ENCODE measurements at regions not wholly inside any gene's neighbourhood (a gene's known extent, or its start where the extent isn't known, plus 50 kb on each side); places are given as distances from the start of the nearest gene placed in this dataset.

DNA sequence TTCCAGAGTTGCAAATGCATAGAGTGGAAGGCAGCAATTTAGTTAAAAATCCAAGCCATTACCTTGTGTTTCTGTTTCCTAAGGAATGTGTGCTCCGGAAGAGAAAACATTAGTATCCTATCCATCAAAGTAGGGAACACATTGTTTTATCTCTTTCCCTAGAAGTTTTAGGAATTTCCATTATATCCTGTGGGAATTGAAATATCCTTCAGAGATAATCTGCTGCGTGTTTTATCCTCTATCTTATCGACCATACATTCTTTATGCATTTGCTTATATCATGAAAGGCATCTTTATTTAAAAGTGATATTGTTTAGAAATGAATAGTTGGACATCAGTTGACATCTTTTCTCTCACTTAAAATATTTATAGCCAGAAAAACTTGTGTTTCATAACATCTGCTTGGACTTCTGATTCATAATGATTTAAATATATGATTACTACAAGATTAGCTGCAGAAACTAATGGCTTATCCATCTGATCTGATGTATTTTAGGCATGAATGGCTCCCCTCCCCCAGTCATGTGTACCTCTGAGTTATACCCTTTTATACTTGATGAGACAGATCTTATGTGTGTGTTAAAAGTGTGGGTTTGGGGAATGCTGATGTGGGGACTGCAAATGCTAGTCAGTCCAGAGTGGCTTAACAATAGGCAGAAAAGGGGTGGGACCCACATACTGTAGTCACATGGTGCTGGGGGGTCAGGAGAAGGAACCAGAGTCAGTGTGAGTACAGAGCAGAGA is 136.2 kb upstream of the ARHGAP28 start:
- ChIA-PET POLR2A (no interaction called here), CTCF (interaction anchor here (1.2 kb wide), 1 partner anchor 25 kb away, joined by 3 read pairs; no protein-coding TSS in a partner anchor)
- no peak for DNase-seq (ENCODE audit: unreplicated experiment)
- no peaks in the 10 kb centered on the region for H3K27me3 Mint-ChIP-seq (ENCODE audit: insufficient read depth, unreplicated experiment)
- TF ChIP-seq, protein P1, sequence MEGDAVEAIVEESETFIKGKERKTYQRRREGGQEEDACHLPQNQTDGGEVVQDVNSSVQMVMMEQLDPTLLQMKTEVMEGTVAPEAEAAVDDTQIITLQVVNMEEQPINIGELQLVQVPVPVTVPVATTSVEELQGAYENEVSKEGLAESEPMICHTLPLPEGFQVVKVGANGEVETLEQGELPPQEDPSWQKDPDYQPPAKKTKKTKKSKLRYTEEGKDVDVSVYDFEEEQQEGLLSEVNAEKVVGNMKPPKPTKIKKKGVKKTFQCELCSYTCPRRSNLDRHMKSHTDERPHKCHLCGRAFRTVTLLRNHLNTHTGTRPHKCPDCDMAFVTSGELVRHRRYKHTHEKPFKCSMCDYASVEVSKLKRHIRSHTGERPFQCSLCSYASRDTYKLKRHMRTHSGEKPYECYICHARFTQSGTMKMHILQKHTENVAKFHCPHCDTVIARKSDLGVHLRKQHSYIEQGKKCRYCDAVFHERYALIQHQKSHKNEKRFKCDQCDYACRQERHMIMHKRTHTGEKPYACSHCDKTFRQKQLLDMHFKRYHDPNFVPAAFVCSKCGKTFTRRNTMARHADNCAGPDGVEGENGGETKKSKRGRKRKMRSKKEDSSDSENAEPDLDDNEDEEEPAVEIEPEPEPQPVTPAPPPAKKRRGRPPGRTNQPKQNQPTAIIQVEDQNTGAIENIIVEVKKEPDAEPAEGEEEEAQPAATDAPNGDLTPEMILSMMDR (IDR thresholded peaks at IDR 0.05; ENCODE audit: unreplicated experiment) = no peak
- no peaks in the 10 kb centered on the region for H3K36me3 Mint-ChIP-seq (ENCODE audit: insufficient read depth, unreplicated experiment)
- no peaks in the 10 kb centered on the region for H3K9me3 Mint-ChIP-seq (ENCODE audit: unreplicated experiment)
- no peak overlapping the region for H3K4me3 Mint-ChIP-seq (ENCODE audit: unreplicated experiment)
- H3K4me1 Mint-ChIP-seq (ENCODE audit: insufficient read depth, unreplicated experiment) = no peaks in the 10 kb centered on the region
- no TSS peak for BruUV-seq (replicated peaks)
- intact Hi-C loops (cut with micrococcal nuclease) = no loop called here
- H3K27ac Mint-ChIP-seq (ENCODE audit: low read depth, unreplicated experiment) = no peak overlapping the region

DNA sequence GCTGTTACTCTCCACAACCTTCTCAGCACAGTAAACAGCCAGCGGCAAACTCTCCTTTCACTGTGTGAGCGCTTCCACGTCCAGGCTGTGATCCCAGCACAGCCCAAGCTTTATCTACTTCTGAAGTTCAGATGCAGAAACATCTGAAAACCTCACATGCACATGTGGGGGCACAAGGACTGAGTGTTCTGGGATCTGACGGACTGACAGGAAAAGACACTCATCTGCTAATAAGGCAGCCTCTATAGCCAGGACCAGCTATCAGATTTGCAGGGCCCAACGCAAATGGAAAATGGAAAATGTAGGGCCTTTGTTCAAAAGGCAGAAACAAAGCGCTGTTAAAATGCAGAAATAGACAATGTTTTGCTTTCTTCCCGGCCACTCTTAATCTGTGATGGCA is 133.8 kb upstream of the ARHGAP28 start:
- TF ChIP-seq, protein P1 (IDR thresholded peaks at IDR 0.05; ENCODE audit: unreplicated experiment) = no peak
- intact Hi-C loops (cut with micrococcal nuclease) = no loop called here
- no peaks in the 10 kb centered on the region for H3K27me3 Mint-ChIP-seq (ENCODE audit: insufficient read depth, unreplicated experiment)
- ChIA-PET CTCF (interaction anchor here (0.6 kb wide), 1 partner anchor 408 kb away, joined by 3 read pairs; no protein-coding TSS in a partner anchor), POLR2A (no interaction called here)
- H3K4me3 Mint-ChIP-seq (ENCODE audit: unreplicated experiment) = no peak overlapping the region
- H3K27ac Mint-ChIP-seq (ENCODE audit: low read depth, unreplicated experiment) = no peak overlapping the region
- H3K4me1 Mint-ChIP-seq (ENCODE audit: insufficient read depth, unreplicated experiment) = no peaks in the 10 kb centered on the region
- BruUV-seq (replicated peaks) = no TSS peak
- no peaks in the 10 kb centered on the region for H3K9me3 Mint-ChIP-seq (ENCODE audit: unreplicated experiment)
- no peaks in the 10 kb centered on the region for H3K36me3 Mint-ChIP-seq (ENCODE audit: insufficient read depth, unreplicated experiment)
- no peak for DNase-seq (ENCODE audit: unreplicated experiment)

GRCh38 chr18:6598657-6599056 is 130.9 kb upstream of the ARHGAP28 start:
- POLR2A ChIA-PET = interaction anchor here (0.6 kb wide), 2 partner anchors 148 to 173 kb away, joined by 3 read pairs; no protein-coding TSS in a partner anchor
- peaks cover 4% of the 10 kb centered on the region for H3K4me1 Mint-ChIP-seq (ENCODE audit: insufficient read depth, unreplicated experiment)
- CTCF ChIA-PET = interaction anchor here (0.7 kb wide), 1 partner anchor 45 kb away, joined by 3 read pairs; no protein-coding TSS in a partner anchor
- H3K27me3 Mint-ChIP-seq (ENCODE audit: insufficient read depth, unreplicated experiment) = no peaks in the 10 kb centered on the region
- no peaks in the 10 kb centered on the region for H3K9me3 Mint-ChIP-seq (ENCODE audit: unreplicated experiment)
- TF ChIP-seq, protein P1 (IDR thresholded peaks at IDR 0.05; ENCODE audit: unreplicated experiment) = no peak
- no peak overlapping the region for H3K4me3 Mint-ChIP-seq (ENCODE audit: unreplicated experiment)
- DNase-seq (ENCODE audit: unreplicated experiment) = no peak
- no TSS peak for BruUV-seq (replicated peaks)
- H3K36me3 Mint-ChIP-seq (ENCODE audit: insufficient read depth, unreplicated experiment) = no peaks in the 10 kb centered on the region
- intact Hi-C loops (cut with micrococcal nuclease) = no loop called here
- H3K27ac Mint-ChIP-seq (ENCODE audit: low read depth, unreplicated experiment) = no peak overlapping the region

DNA sequence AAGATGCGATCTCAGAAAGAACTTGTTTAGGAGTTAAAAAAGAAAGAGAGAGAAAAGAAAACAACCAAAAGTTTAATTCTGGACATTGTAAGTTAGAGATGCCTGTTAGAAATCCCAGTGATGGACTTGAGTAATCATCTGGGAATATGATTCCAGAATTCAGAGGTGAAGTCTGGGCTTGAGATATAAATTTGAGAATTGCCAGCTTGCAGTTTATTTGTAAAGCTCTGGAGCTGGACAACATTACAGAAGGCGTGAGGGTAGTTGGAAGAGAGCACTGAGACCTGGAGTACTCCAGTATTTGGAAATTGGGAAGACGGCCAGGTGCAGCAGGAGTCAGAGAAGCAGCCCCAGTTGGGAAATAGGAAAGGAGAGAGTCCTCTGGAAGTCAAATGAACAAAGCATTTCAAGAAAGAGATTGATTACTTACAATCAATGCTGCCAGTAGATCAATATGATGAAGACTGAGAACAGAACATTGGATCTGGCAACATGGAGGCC is 128.8 kb upstream of the ARHGAP28 start:
- Mint-ChIP-seq H3K4me1 (ENCODE audit: insufficient read depth, unreplicated experiment) (peaks cover 8% of the 10 kb centered on the region), H3K9me3 (ENCODE audit: unreplicated experiment) (no peaks in the 10 kb centered on the region), H3K4me3 (ENCODE audit: unreplicated experiment) (no peak overlapping the region), H3K36me3 (ENCODE audit: insufficient read depth, unreplicated experiment) (no peaks in the 10 kb centered on the region), H3K27me3 (ENCODE audit: insufficient read depth, unreplicated experiment) (no peaks in the 10 kb centered on the region), H3K27ac (ENCODE audit: low read depth, unreplicated experiment) (no peak overlapping the region)
- POLR2A ChIA-PET = interaction anchor here (1.0 kb wide), 1 partner anchor 11 kb away, joined by 3 read pairs; no protein-coding TSS in a partner anchor
- DNase-seq (ENCODE audit: unreplicated experiment) = no peak
- CTCF ChIA-PET = no interaction called here
- intact Hi-C loops (cut with micrococcal nuclease) = no loop called here
- no TSS peak for BruUV-seq (replicated peaks)
- TF ChIP-seq, protein P1 (IDR thresholded peaks at IDR 0.05; ENCODE audit: unreplicated experiment) = no peak

Data from MCF 10A (cell line).